Trophoblast cell (in vitro differentiated cells and primary cell): ENCODE measurements at regions not wholly inside any gene's neighbourhood (a gene's known extent, or its start where the extent isn't known, plus 50 kb on each side); places are given as distances from the start of the nearest gene placed in this dataset.

Experiments
- DNase-seq, 2 donors: peaks; one replicate each; pipeline ENCODE4 v3.0.0-alpha.2; 2016
- H2AFZ ChIP-seq: 2 replicates; pipeline ENCODE4 v1.6.1; 2013; ENCODE audit warnings: low read length, moderate library complexity, mild to moderate bottlenecking; ENCODE audit not compliant: insufficient read depth, poor library complexity
- H2AK5ac ChIP-seq: 2 replicates; pipeline ENCODE4 v1.6.1; 2013; ENCODE audit warnings: mild to moderate bottlenecking, low read length
- H2BK120ac ChIP-seq: 2 replicates; pipeline ENCODE4 v1.6.1; 2013; ENCODE audit warnings: low read length, mild to moderate bottlenecking, moderate library complexity; ENCODE audit not compliant: insufficient read depth, poor library complexity
- H2BK12ac ChIP-seq: 2 replicates; pipeline ENCODE4 v1.6.1; 2013; ENCODE audit warnings: mild to moderate bottlenecking, low read length, moderate library complexity
- H2BK5ac ChIP-seq: 2 replicates; pipeline ENCODE4 v1.6.1; 2013; ENCODE audit warnings: low read length, low read depth, moderate library complexity, mild to moderate bottlenecking; ENCODE audit not compliant: poor library complexity
- H3K14ac ChIP-seq: 2 replicates; pipeline ENCODE4 v1.6.1; 2013; ENCODE audit warnings: mild to moderate bottlenecking, low read length
- H3K18ac ChIP-seq: 2 replicates; pipeline ENCODE4 v1.6.1; 2013; ENCODE audit warnings: mild to moderate bottlenecking, low read length
- H3K23ac ChIP-seq: 2 replicates; pipeline ENCODE4 v1.6.1; 2013; ENCODE audit warnings: low read length
- H3K27ac ChIP-seq: 2 replicates; pipeline ENCODE4 v1.5.1; 2013; ENCODE audit warnings: low read depth, mild to moderate bottlenecking, inconsistent platforms, low read length, moderate library complexity
- H3K27me3 ChIP-seq: 2 replicates; pipeline ENCODE4 v1.6.1; 2013; ENCODE audit warnings: inconsistent platforms, mild to moderate bottlenecking, low read length, moderate library complexity; ENCODE audit not compliant: insufficient read depth
- H3K36me3 ChIP-seq, 2 experiments: 1 replicate in 1 of 2; 2 replicates in 1 of 2; pipeline ENCODE4 v1.6.1; 2013; ENCODE audit warnings: low read length in 2 of 2, mild to moderate bottlenecking in 2 of 2, moderate library complexity in 1 of 2; ENCODE audit not compliant: insufficient read depth in 2 of 2, control insufficient read depth in 1 of 2
- H3K4ac ChIP-seq: 2 replicates; pipeline ENCODE4 v1.6.1; 2013; ENCODE audit warnings: low read depth, mild to moderate bottlenecking, low read length, moderate library complexity
- H3K4me1 ChIP-seq, 2 experiments: 1 replicate in 1 of 2; 2 replicates in 1 of 2; pipeline ENCODE4 v1.6.1; 2013; ENCODE audit warnings: low read length in 2 of 2, mild to moderate bottlenecking in 2 of 2, moderate library complexity in 1 of 2; ENCODE audit not compliant: insufficient read depth in 2 of 2, control insufficient read depth in 1 of 2
- H3K4me2 ChIP-seq: 2 replicates; pipeline ENCODE4 v1.6.1; 2013; ENCODE audit warnings: inconsistent platforms, mild to moderate bottlenecking, low read length, moderate library complexity
- H3K4me3 ChIP-seq: 2 replicates; pipeline ENCODE4 v1.5.1; 2013; ENCODE audit warnings: mild to moderate bottlenecking, low read depth, low read length, inconsistent platforms
- H3K79me1 ChIP-seq: one replicate; pipeline ENCODE4 v1.6.1; 2013; ENCODE audit warnings: low read length
- H3K79me2 ChIP-seq: 2 replicates; pipeline ENCODE4 v1.6.1; 2013; ENCODE audit warnings: low read length, mild to moderate bottlenecking; ENCODE audit not compliant: control insufficient read depth, insufficient read depth, poor library complexity
- H3K9ac ChIP-seq: 2 replicates; pipeline ENCODE4 v1.6.1; 2013; ENCODE audit warnings: mild to moderate bottlenecking, low read length
- H3K9me3 ChIP-seq: 2 replicates; pipeline ENCODE4 v1.6.1; 2013; ENCODE audit warnings: low read depth, mild to moderate bottlenecking, control low read depth, inconsistent platforms, low read length; ENCODE audit not compliant: insufficient read depth
- H4K12ac ChIP-seq: 2 replicates; pipeline ENCODE4 v1.6.1; 2013; ENCODE audit warnings: low read depth, mild to moderate bottlenecking, low read length, moderate library complexity
- H4K8ac ChIP-seq: 2 replicates; pipeline ENCODE4 v1.6.1; 2013; ENCODE audit warnings: low read depth, mild to moderate bottlenecking, low read length, moderate library complexity
- H4K91ac ChIP-seq: one replicate; pipeline ENCODE4 v1.6.1; 2013; ENCODE audit warnings: low read depth, mild to moderate bottlenecking, low read length, moderate library complexity
- WGBS: extraction: QIAGEN DNeasy Blood & Tissue Kit; methylation state at CpG from one replicate; pipeline ENCODE4 v1.1.7; 2013; ENCODE audit warnings: missing lambda C conversion rate; ENCODE audit not compliant: insufficient read length, insufficient coverage; ENCODE audit errors: extremely low coverage; 5-methylcytosine and 5-hydroxymethylcytosine counted together

- no peak overlapping the region for H4K12ac ChIP-seq
Measured at GRCh38 chr16:48865520-48865919, 255.5 kb upstream of the N4BP1 start.

GRCh38 chr16:48864055-48864454 is 254.1 kb upstream of the N4BP1 start:
- Histone ChIP-seq H4K8ac (no peak overlapping the region), H3K18ac (no peak overlapping the region)
- DNase-seq, result no peak

More at GRCh38 chr16:48865520-48865919, 255.5 kb upstream of the N4BP1 start:
- Histone ChIP-seq H4K91ac (no peak overlapping the region), H3K36me3 (no peaks in the 10 kb centered on the region), H2BK12ac (no peak overlapping the region), H3K79me2 (no peaks in the 10 kb centered on the region), H3K27me3 (no peaks in the 10 kb centered on the region), H3K4me1 (no peaks in the 10 kb centered on the region), H2BK120ac (no peak overlapping the region), H3K4me2 (no peak overlapping the region), H3K4me3 (no peak overlapping the region), H3K14ac (no peak overlapping the region), H3K9ac (no peak overlapping the region), H2AFZ (no peak overlapping the region), H3K18ac (no peak overlapping the region), H4K8ac (no peak overlapping the region), H2AK5ac (no peak overlapping the region), H3K4ac (no peak overlapping the region), H3K79me1 (no peaks in the 10 kb centered on the region), H2BK5ac (no peak overlapping the region), H3K27ac (no peak overlapping the region), H3K23ac (no peak overlapping the region), H3K9me3 (no peaks in the 10 kb centered on the region)
- WGBS, result no CpG with 5 or more reads among the region's 3 CpGs
- no peak for DNase-seq

GRCh38 chr16:48862087-48862532 is 252.1 kb upstream of the N4BP1 start:
- Histone ChIP-seq H3K18ac (no peak overlapping the region), H3K79me2 (no peaks in the 10 kb centered on the region), H3K23ac (no peak overlapping the region), H4K91ac (no peak overlapping the region), H3K4me1 (no peaks in the 10 kb centered on the region), H3K79me1 (no peaks in the 10 kb centered on the region), H3K9ac (no peak overlapping the region), H2BK12ac (no peak overlapping the region), H2BK120ac (no peak overlapping the region), H2AFZ (no peak overlapping the region), H2AK5ac (no peak overlapping the region), H3K4ac (no peak overlapping the region), H3K14ac (no peak overlapping the region), H2BK5ac (no peak overlapping the region), H3K36me3 (no peaks in the 10 kb centered on the region), H4K12ac (no peak overlapping the region), H3K9me3 (no peaks in the 10 kb centered on the region), H3K4me3 (no peak overlapping the region), H4K8ac (no peak overlapping the region), H3K27me3 (no peaks in the 10 kb centered on the region), H3K4me2 (no peak overlapping the region), H3K27ac (no peak overlapping the region)
- no CpG with 5 or more reads among the region's 9 CpGs for WGBS
- DNase-seq, result peak; percentile 5 to 16

More at GRCh38 chr16:48864055-48864454, 254.1 kb upstream of the N4BP1 start:
- H3K79me1 ChIP-seq, result no peaks in the 10 kb centered on the region
- H3K9ac ChIP-seq, result no peak overlapping the region
- H3K79me2 ChIP-seq, result no peaks in the 10 kb centered on the region
- no peak overlapping the region for H3K4me2 ChIP-seq
- H4K91ac ChIP-seq, result no peak overlapping the region
- no peak overlapping the region for H2BK5ac ChIP-seq
- no peak overlapping the region for H2BK120ac ChIP-seq
- H2AK5ac ChIP-seq, result no peak overlapping the region
- no peak overlapping the region for H2AFZ ChIP-seq
- H3K4me3 ChIP-seq, result no peak overlapping the region
- H3K4me1 ChIP-seq, result no peaks in the 10 kb centered on the region
- H3K27me3 ChIP-seq, result no peaks in the 10 kb centered on the region
- H3K27ac ChIP-seq, result no peak overlapping the region
- no peaks in the 10 kb centered on the region for H3K36me3 ChIP-seq
- no peak overlapping the region for H2BK12ac ChIP-seq
- H3K14ac ChIP-seq, result no peak overlapping the region
- H4K12ac ChIP-seq, result no peak overlapping the region
- WGBS, result no CpG with 5 or more reads among the region's 1 CpG
- no peak overlapping the region for H3K4ac ChIP-seq
- H3K9me3 ChIP-seq, result no peaks in the 10 kb centered on the region
- H3K23ac ChIP-seq, result no peak overlapping the region

- H3K9me3 ChIP-seq, result no peaks in the 10 kb centered on the region
- H3K27ac ChIP-seq, result no peak overlapping the region
- no peak overlapping the region for H3K4me3 ChIP-seq
- no peak overlapping the region for H2BK12ac ChIP-seq
- no peak overlapping the region for H3K4me2 ChIP-seq
- H2AFZ ChIP-seq, result no peak overlapping the region
- H3K23ac ChIP-seq, result no peak overlapping the region
- H3K18ac ChIP-seq, result no peak overlapping the region
- H3K36me3 ChIP-seq, result no peaks in the 10 kb centered on the region
- H3K4me1 ChIP-seq, result no peaks in the 10 kb centered on the region
- no peak for DNase-seq
- no peak overlapping the region for H2BK5ac ChIP-seq
- H3K9ac ChIP-seq, result no peak overlapping the region
- H3K4ac ChIP-seq, result no peak overlapping the region
- H4K91ac ChIP-seq, result no peak overlapping the region
- no peak overlapping the region for H2BK120ac ChIP-seq
- H4K12ac ChIP-seq, result no peak overlapping the region
- H3K79me2 ChIP-seq, result no peaks in the 10 kb centered on the region
- no peak overlapping the region for H2AK5ac ChIP-seq
- no peaks in the 10 kb centered on the region for H3K27me3 ChIP-seq
- H3K79me1 ChIP-seq, result no peaks in the 10 kb centered on the region
- H4K8ac ChIP-seq, result no peak overlapping the region
- no peak overlapping the region for H3K14ac ChIP-seq
- WGBS, result no CpG with 5 or more reads among the region's 1 CpG
Measured at GRCh38 chr16:48860341-48860740, 250.4 kb upstream of the N4BP1 start.
